H9 (cell line): ENCODE measurements at regions not wholly inside any gene's neighbourhood (a gene's known extent, or its start where the extent isn't known, plus 50 kb on each side); places are given as distances from the start of the nearest gene placed in this dataset.

Experiments used
- DNase-seq: peaks from one replicate; pipeline ENCODE4 v3.0.0-alpha.2; 2017
- H2AFZ ChIP-seq: one replicate; pipeline ENCODE4 v1.6.1; 2013; ENCODE audit warnings: mild to moderate bottlenecking, low read length, control low read depth, moderate library complexity
- H2AK5ac ChIP-seq: 2 replicates; pipeline ENCODE4 v1.6.1; 2013; ENCODE audit warnings: low read length, control low read depth, mixed read lengths; ENCODE audit not compliant: insufficient read length
- H2BK120ac ChIP-seq: one replicate; pipeline ENCODE4 v1.6.1; 2013; ENCODE audit warnings: low read depth, mild to moderate bottlenecking, low read length, control low read depth, inconsistent platforms; ENCODE audit not compliant: poor library complexity, severe bottlenecking
- H2BK12ac ChIP-seq: 2 replicates; pipeline ENCODE4 v1.6.1; 2013; ENCODE audit warnings: low read length, control low read depth, mixed read lengths, low read depth; ENCODE audit not compliant: insufficient read length
- H2BK15ac ChIP-seq: 2 replicates; pipeline ENCODE4 v1.6.1; 2013; ENCODE audit warnings: low read depth, low read length, control low read depth
- H2BK20ac ChIP-seq: one replicate; pipeline ENCODE4 v1.6.1; 2013; ENCODE audit warnings: low read depth, mild to moderate bottlenecking, low read length, control low read depth, inconsistent platforms; ENCODE audit not compliant: poor library complexity, severe bottlenecking
- H2BK5ac ChIP-seq: 2 replicates; pipeline ENCODE4 v1.6.1; 2013; ENCODE audit warnings: low read length, control low read depth, mixed read lengths; ENCODE audit not compliant: insufficient read length
- H3K14ac ChIP-seq: 2 replicates; pipeline ENCODE4 v1.6.1; 2013; ENCODE audit warnings: low read length, control low read depth; ENCODE audit not compliant: insufficient read depth
- H3K18ac ChIP-seq: 2 replicates; pipeline ENCODE4 v1.6.1; 2013; ENCODE audit warnings: low read depth, mild to moderate bottlenecking, mixed read lengths, low read length, control low read depth; ENCODE audit not compliant: insufficient read length
- H3K23ac ChIP-seq: 2 replicates; pipeline ENCODE4 v1.6.1; 2013; ENCODE audit warnings: low read length, control low read depth, mixed read lengths, low read depth; ENCODE audit not compliant: insufficient read length
- H3K23me2 ChIP-seq: 2 replicates; pipeline ENCODE4 v1.6.1; 2013; ENCODE audit warnings: low read depth, mild to moderate bottlenecking, mixed read lengths, low read length, control low read depth; ENCODE audit not compliant: insufficient read length, poor library complexity, severe bottlenecking
- H3K27ac ChIP-seq: 2 replicates; pipeline ENCODE4 v1.5.1; 2013; ENCODE audit warnings: low read length, control low read depth, mixed read lengths, low read depth; ENCODE audit not compliant: insufficient read length
- H3K27me3 ChIP-seq: 2 replicates; pipeline ENCODE4 v1.6.1; 2013; ENCODE audit warnings: low read length, control low read depth, inconsistent platforms; ENCODE audit not compliant: insufficient read depth
- H3K4ac ChIP-seq: 2 replicates; pipeline ENCODE4 v1.6.1; 2013; ENCODE audit warnings: low read depth, mild to moderate bottlenecking, control low read depth, inconsistent platforms, low read length, moderate library complexity
- H3K4me1 ChIP-seq: 2 replicates; pipeline ENCODE4 v1.6.1; 2013; ENCODE audit warnings: low read length, control low read depth, inconsistent platforms; ENCODE audit not compliant: insufficient read depth
- H3K4me2 ChIP-seq: 2 replicates; pipeline ENCODE4 v1.6.1; 2013; ENCODE audit warnings: low read length, control low read depth, mixed read lengths; ENCODE audit not compliant: insufficient read length, insufficient read depth
- H3K56ac ChIP-seq: 2 replicates; pipeline ENCODE4 v1.6.1; 2013; ENCODE audit warnings: low read depth, mild to moderate bottlenecking, mixed read lengths, low read length, control low read depth; ENCODE audit not compliant: insufficient read length
- H3K79me1 ChIP-seq: 2 replicates; pipeline ENCODE4 v1.6.1; 2013; ENCODE audit warnings: low read depth, mild to moderate bottlenecking, moderate library complexity, low read length, control low read depth, inconsistent platforms; ENCODE audit not compliant: insufficient read depth, poor library complexity, severe bottlenecking
- H3K79me2 ChIP-seq: 2 replicates; pipeline ENCODE4 v1.6.1; 2013; ENCODE audit warnings: low read length, control low read depth, inconsistent platforms; ENCODE audit not compliant: insufficient read depth
- H3K9ac ChIP-seq: 2 replicates; pipeline ENCODE4 v1.6.1; 2013; ENCODE audit warnings: low read length, control low read depth, mixed read lengths; ENCODE audit not compliant: insufficient read length; ENCODE audit errors: extremely low read depth
- H3K9me3 ChIP-seq: one replicate; pipeline ENCODE4 v1.6.1; 2013; ENCODE audit warnings: low read depth, low read length, inconsistent platforms; ENCODE audit not compliant: control insufficient read depth
- H3T11ph ChIP-seq: one replicate; pipeline ENCODE4 v1.6.1; 2013; ENCODE audit warnings: mild to moderate bottlenecking, low read length, control low read depth, inconsistent platforms
- H4K20me1 ChIP-seq: one replicate; pipeline ENCODE4 v1.6.1; 2013; ENCODE audit not compliant: control insufficient read depth, insufficient read length, insufficient read depth
- H4K5ac ChIP-seq: 2 replicates; pipeline ENCODE4 v1.6.1; 2013; ENCODE audit warnings: low read depth, mild to moderate bottlenecking, mixed read lengths, low read length, control low read depth; ENCODE audit not compliant: insufficient read length
- H4K8ac ChIP-seq: replicated peaks from 2 replicates; pipeline ENCODE4 v1.6.1; 2013; ENCODE audit warnings: low read length, control low read depth, mixed read lengths, low read depth; ENCODE audit not compliant: insufficient read length
- H4K91ac ChIP-seq: 2 replicates; pipeline ENCODE4 v1.6.1; 2013; ENCODE audit warnings: low read depth, mild to moderate bottlenecking, moderate library complexity, mixed read lengths, low read length, control low read depth; ENCODE audit not compliant: insufficient read length
- H3K27ac Mint-ChIP-seq, 3 experiments: 2 replicates in 2 of 3; 3 replicates in 1 of 3; pipeline ENCODE4 v1.8.0; 2020 to 2021; ENCODE audit warnings: mixed read lengths in 3 of 3, mild to moderate bottlenecking in 1 of 3, moderate library complexity in 1 of 3
- H3K27me3 Mint-ChIP-seq: 2 replicates; pipeline ENCODE4 v1.8.0; 2021; ENCODE audit warnings: low read depth, mild to moderate bottlenecking, moderate library complexity, mixed read lengths
- H3K36me3 Mint-ChIP-seq, 3 experiments: 2 replicates in 2 of 3; 3 replicates in 1 of 3; pipeline ENCODE4 v1.8.0; 2020 to 2021; ENCODE audit warnings: low read depth in 3 of 3, mixed read lengths in 3 of 3; ENCODE audit not compliant: insufficient read depth in 1 of 3
- H3K4me1 Mint-ChIP-seq, 2 experiments: 2 replicates each; pipeline ENCODE4 v1.8.0; 2020; ENCODE audit warnings: mixed read lengths in 2 of 2
- H3K4me3 Mint-ChIP-seq, 2 experiments: 2 replicates in 1 of 2; 3 replicates in 1 of 2; pipeline ENCODE4 v1.8.0; 2020 to 2021; ENCODE audit warnings: mild to moderate bottlenecking in 2 of 2, mixed read lengths in 2 of 2, moderate library complexity in 1 of 2
- H3K9me3 Mint-ChIP-seq, 2 experiments: 2 replicates in 1 of 2; 3 replicates in 1 of 2; pipeline ENCODE4 v1.8.0; 2020; ENCODE audit warnings: mild to moderate bottlenecking in 2 of 2, mixed read lengths in 2 of 2, moderate library complexity in 1 of 2
- CTCF ChIP-seq: fragments of 200-600 bp; sonication (generic); conservative IDR thresholded peaks from 3 replicates; pipeline ENCODE4 v1.8.0; 2021; ENCODE audit warnings: antibody characterized with exemption, mild to moderate bottlenecking
- WGBS: extraction: QIAGEN DNeasy Blood & Tissue Kit; methylation state at CpG from one replicate; pipeline ENCODE4 v1.1.7; 2013; ENCODE audit warnings: missing lambda C conversion rate, low lambda C conversion rate, mixed read lengths; ENCODE audit not compliant: insufficient read length; ENCODE audit errors: extremely low coverage; 5-methylcytosine and 5-hydroxymethylcytosine counted together

- H3T11ph ChIP-seq, result no peak overlapping the region
- H2AK5ac ChIP-seq, result no peak overlapping the region
- no peak overlapping the region for H3K14ac ChIP-seq
- no peaks in the 10 kb centered on the region for H4K20me1 ChIP-seq
- H3K18ac ChIP-seq, result no peak overlapping the region
- H3K56ac ChIP-seq, result no peak overlapping the region
- H3K4me3 Mint-ChIP-seq, result no peak overlapping the region
- DNase-seq, result no peak
- no peaks in the 10 kb centered on the region for H3K9me3 ChIP-seq
- no peaks in the 10 kb centered on the region for H3K27me3 ChIP-seq
- H3K9me3 Mint-ChIP-seq, result no peaks in the 10 kb centered on the region; a peak in 1 of 5 replicates
- H3K4ac ChIP-seq, result no peak overlapping the region
- H4K91ac ChIP-seq, result no peak overlapping the region
- no peak overlapping the region for H3K9ac ChIP-seq
- no peaks in the 10 kb centered on the region for H3K36me3 Mint-ChIP-seq
- peaks cover 18 to 21% of the 10 kb centered on the region in 2 experiments for H3K4me1 Mint-ChIP-seq
- H3K4me1 ChIP-seq, result no peaks in the 10 kb centered on the region
- no peak overlapping the region for H2BK5ac ChIP-seq
- no peaks in the 10 kb centered on the region for H3K23me2 ChIP-seq
- no peak for TF ChIP-seq CTCF
- H2AFZ ChIP-seq, result no peak overlapping the region
- H4K5ac ChIP-seq, result no peak overlapping the region
- no peak overlapping the region for H3K23ac ChIP-seq
- H2BK15ac ChIP-seq, result no peak overlapping the region
- no peak overlapping the region for H3K4me2 ChIP-seq
- no peak overlapping the region for H2BK20ac ChIP-seq
- no peak overlapping the region for H3K27ac Mint-ChIP-seq
- H3K79me1 ChIP-seq, result no peaks in the 10 kb centered on the region
- no CpG with 5 or more reads among the region's 2 CpGs for WGBS
- H2BK120ac ChIP-seq, result no peak overlapping the region
- H3K79me2 ChIP-seq, result no peaks in the 10 kb centered on the region
- H3K27me3 Mint-ChIP-seq, result no peaks in the 10 kb centered on the region; the same call in 1 of the 2 replicates
- H2BK12ac ChIP-seq, result no peak overlapping the region
- H3K27ac ChIP-seq, result no peak overlapping the region
- H4K8ac ChIP-seq, result no peak overlapping the region
Measured at GRCh38 chr12:112713471-112713870, 78.1 kb upstream of the RPH3A start.
